ENCODE measurements at regions not wholly inside any gene's neighbourhood (a gene's known extent, or its start where the extent isn't known, plus 50 kb on each side); places are given as distances from the start of the nearest gene placed in this dataset.

- DNase-seq: no peak
Observed at GRCh38 chr5:122723606-122724352, 51.1 kb upstream of the SNX2 start.
